CD4-positive, alpha-beta T cell treated with Interleukin-1 beta for 1 hour (primary cell): ENCODE measurements at regions not wholly inside any gene's neighbourhood (a gene's known extent, or its start where the extent isn't known, plus 50 kb on each side); places are given as distances from the start of the nearest gene placed in this dataset.
"Not testable (repeated sequence)": the region's sequence is repeated elsewhere in the genome, so short reads cannot be mapped to it uniquely, and the experiment has no call there.

ENCODE experiments used
- DNase-seq, 2 donors: peaks; one replicate each; pipeline ENCODE4 v3.0.0-alpha.2; 2020 to 2022

- no peak for DNase-seq
Measured at GRCh38 chr1:87398641-87399040, 70.0 kb downstream of the LMO4 start.

GRCh38 chr1:87399264-87399663 lies 70.6 kb downstream of the LMO4 start:
- DNase-seq: no peak

- no peak for DNase-seq
Measured at GRCh38 chr1:87399701-87400100, 71.0 kb downstream of the LMO4 start.

- no peak for DNase-seq
Measured at GRCh38 chr1:87400813-87401212, 72.1 kb downstream of the LMO4 start.

- DNase-seq: no peak
Measured at GRCh38 chr1:87402241-87403002, 73.7 kb downstream of the LMO4 start.

- no peak for DNase-seq
Measured at GRCh38 chr1:87403061-87403820, 74.6 kb downstream of the LMO4 start.

GRCh38 chr1:87404296-87404695 lies 75.6 kb downstream of the LMO4 start:
- peak in 1 of 2 donors; percentile 22 for DNase-seq

GRCh38 chr1:87408665-87409248 lies 80.1 kb downstream of the LMO4 start:
- DNase-seq: no peak

GRCh38 chr1:87410776-87411480 lies 82.2 kb downstream of the LMO4 start:
- DNase-seq: no peak

- DNase-seq: not testable (repeated sequence)
Measured at GRCh38 chr1:87413846-87414245, 85.2 kb downstream of the LMO4 start.

GRCh38 chr1:87418048-87418447 lies 89.4 kb downstream of the LMO4 start:
- DNase-seq: no peak

GRCh38 chr1:87421809-87422208 lies 93.1 kb downstream of the LMO4 start:
- no peak for DNase-seq

GRCh38 chr1:87424541-87424940 lies 95.9 kb downstream of the LMO4 start:
- no peak for DNase-seq

GRCh38 chr1:87426463-87427249 lies 98.0 kb downstream of the LMO4 start:
- no peak for DNase-seq

GRCh38 chr1:87428367-87428766 lies 99.7 kb downstream of the LMO4 start:
- DNase-seq: no peak

GRCh38 chr1:87428883-87429282 lies 100.2 kb downstream of the LMO4 start:
- no peak for DNase-seq

- DNase-seq: no peak
Measured at GRCh38 chr1:87432685-87433084, 104.0 kb downstream of the LMO4 start.

GRCh38 chr1:87433101-87433500 lies 104.4 kb downstream of the LMO4 start:
- DNase-seq: not testable (repeated sequence)

GRCh38 chr1:87435484-87435883 lies 106.8 kb downstream of the LMO4 start:
- no peak for DNase-seq

GRCh38 chr1:87436115-87436514 lies 107.4 kb downstream of the LMO4 start:
- DNase-seq: not testable (repeated sequence)

GRCh38 chr1:87436534-87436933 lies 107.9 kb downstream of the LMO4 start:
- no peak for DNase-seq

GRCh38 chr1:87437663-87438295 lies 109.1 kb downstream of the LMO4 start:
- no peak for DNase-seq
